Naive thymus-derived CD8-positive, alpha-beta T cell (primary cell): ENCODE measurements at regions not wholly inside any gene's neighbourhood (a gene's known extent, or its start where the extent isn't known, plus 50 kb on each side); places are given as distances from the start of the nearest gene placed in this dataset.

ENCODE experiments used
- ATAC-seq, 2 donors: fragments of 150-1000 bp; cut with Tn5 transposase in 1 of 2; sonication (Bioruptor Pico), chemical (Tn5 transposase) in 1 of 2; 1 replicate in 1 of 2; 2 replicates in 1 of 2; pipeline ENCODE4 v1.10.0; 2021; ENCODE audit warnings: mild to moderate bottlenecking in 2 of 2, moderate library complexity in 2 of 2
- POLR2A ChIA-PET: fragments of 350-600 bp; sonication (Branson Sonifier 250); formaldehyde crosslinking; loops from one replicate; lab custom pipeline; 2021; ENCODE audit warnings: antibody characterized with exemption; lab: Charles Lee
- DNase-seq, 10 donors: peaks; one replicate each; pipeline versions ENCODE4 v3.0.0 to v3.0.0-alpha.2; 2020 to 2022
- H3K27ac Mint-ChIP-seq, 10 donors: one replicate each; pipeline ENCODE4 v1.8.0; 2020 to 2022; ENCODE audit warnings: mild to moderate bottlenecking in 10 of 10, mixed read lengths in 10 of 10, moderate library complexity in 4 of 10, inconsistent platforms in 1 of 10
- H3K27me3 Mint-ChIP-seq, 5 donors: one replicate each; pipeline ENCODE4 v1.8.0; 2021 to 2022; ENCODE audit warnings: mixed read lengths in 5 of 5
- H3K36me3 Mint-ChIP-seq, 3 donors: one replicate each; pipeline ENCODE4 v1.8.0; 2020 to 2022; ENCODE audit warnings: mixed read lengths in 3 of 3, mild to moderate bottlenecking in 2 of 3, inconsistent platforms in 1 of 3
- H3K4me1 Mint-ChIP-seq, 4 donors: one replicate each; pipeline ENCODE4 v1.8.0; 2021 to 2022; ENCODE audit warnings: mixed read lengths in 4 of 4
- H3K4me3 Mint-ChIP-seq, 10 donors: one replicate each; pipeline ENCODE4 v1.8.0; 2020 to 2022; ENCODE audit warnings: mild to moderate bottlenecking in 10 of 10, mixed read lengths in 10 of 10, moderate library complexity in 6 of 10, inconsistent platforms in 1 of 10
- H3K9me3 Mint-ChIP-seq, 9 donors: one replicate each; pipeline ENCODE4 v1.8.0; 2020 to 2022; ENCODE audit warnings: mixed read lengths in 9 of 9, mild to moderate bottlenecking in 3 of 9, inconsistent platforms in 1 of 9, moderate library complexity in 1 of 9

- Mint-ChIP-seq H3K9me3 (peaks cover 0 to 14% (median 3%) of the 10 kb centered on the region in 9 donors), H3K27ac (no peak overlapping the region), H3K27me3 (peaks cover 11 to 33% (median 30%) of the 10 kb centered on the region in 5 donors), H3K4me1 (peaks cover 0 to 1% (median 0%) of the 10 kb centered on the region in 4 donors), H3K36me3 (peaks cover 0 to 5% (median 0%) of the 10 kb centered on the region in 3 donors), H3K4me3 (no peak overlapping the region)
- POLR2A ChIA-PET: no interaction called here
- DNase-seq (no peak), ATAC-seq (no peak)
Measured at GRCh38 chr9:17905781-17906175, 326.9 kb downstream of the SH3GL2 start.

DNA sequence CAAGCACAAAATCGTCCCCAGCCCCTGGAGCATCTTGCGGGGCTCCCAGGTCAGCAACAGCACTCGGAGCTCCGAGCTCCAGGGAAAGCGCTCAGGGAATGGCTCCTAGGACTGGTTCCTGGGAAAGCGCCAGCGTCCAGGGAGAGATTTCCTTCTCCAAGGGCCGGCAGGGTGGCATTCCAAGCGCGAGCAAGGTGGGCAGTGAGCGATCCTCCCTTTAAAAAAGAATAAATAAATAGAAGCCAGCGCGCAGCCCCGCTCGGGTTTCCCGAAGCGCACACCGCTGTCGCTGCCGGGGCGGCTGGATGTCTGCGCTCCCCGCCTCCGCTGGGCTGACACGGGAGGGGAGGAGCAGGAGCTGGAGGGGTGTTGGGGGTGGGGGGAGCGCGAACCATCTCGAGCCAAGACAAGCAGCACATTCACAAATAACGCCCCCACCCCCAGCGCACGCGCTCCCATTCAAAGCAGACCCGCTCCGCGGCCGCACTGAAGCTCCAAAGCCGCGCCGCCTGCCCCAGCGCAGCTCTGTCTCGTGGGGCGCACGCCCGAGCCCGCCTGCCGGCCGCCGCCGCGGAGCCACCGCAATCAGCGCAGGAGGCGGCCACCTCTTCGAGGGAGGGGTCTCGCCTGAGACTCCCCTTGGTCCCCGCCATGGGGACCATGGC is 327.4 kb downstream of the SH3GL2 start:
- ATAC-seq (no peak), DNase-seq (no peak)
- POLR2A ChIA-PET: no interaction called here
- Mint-ChIP-seq H3K4me3 (no peak overlapping the region), H3K27me3 (peaks cover 11 to 33% (median 30%) of the 10 kb centered on the region in 5 donors), H3K9me3 (peaks cover 0 to 14% (median 3%) of the 10 kb centered on the region in 9 donors), H3K27ac (no peak overlapping the region), H3K4me1 (peaks cover 0 to 1% (median 0%) of the 10 kb centered on the region in 4 donors), H3K36me3 (peaks cover 0 to 5% (median 0%) of the 10 kb centered on the region in 3 donors)

DNA sequence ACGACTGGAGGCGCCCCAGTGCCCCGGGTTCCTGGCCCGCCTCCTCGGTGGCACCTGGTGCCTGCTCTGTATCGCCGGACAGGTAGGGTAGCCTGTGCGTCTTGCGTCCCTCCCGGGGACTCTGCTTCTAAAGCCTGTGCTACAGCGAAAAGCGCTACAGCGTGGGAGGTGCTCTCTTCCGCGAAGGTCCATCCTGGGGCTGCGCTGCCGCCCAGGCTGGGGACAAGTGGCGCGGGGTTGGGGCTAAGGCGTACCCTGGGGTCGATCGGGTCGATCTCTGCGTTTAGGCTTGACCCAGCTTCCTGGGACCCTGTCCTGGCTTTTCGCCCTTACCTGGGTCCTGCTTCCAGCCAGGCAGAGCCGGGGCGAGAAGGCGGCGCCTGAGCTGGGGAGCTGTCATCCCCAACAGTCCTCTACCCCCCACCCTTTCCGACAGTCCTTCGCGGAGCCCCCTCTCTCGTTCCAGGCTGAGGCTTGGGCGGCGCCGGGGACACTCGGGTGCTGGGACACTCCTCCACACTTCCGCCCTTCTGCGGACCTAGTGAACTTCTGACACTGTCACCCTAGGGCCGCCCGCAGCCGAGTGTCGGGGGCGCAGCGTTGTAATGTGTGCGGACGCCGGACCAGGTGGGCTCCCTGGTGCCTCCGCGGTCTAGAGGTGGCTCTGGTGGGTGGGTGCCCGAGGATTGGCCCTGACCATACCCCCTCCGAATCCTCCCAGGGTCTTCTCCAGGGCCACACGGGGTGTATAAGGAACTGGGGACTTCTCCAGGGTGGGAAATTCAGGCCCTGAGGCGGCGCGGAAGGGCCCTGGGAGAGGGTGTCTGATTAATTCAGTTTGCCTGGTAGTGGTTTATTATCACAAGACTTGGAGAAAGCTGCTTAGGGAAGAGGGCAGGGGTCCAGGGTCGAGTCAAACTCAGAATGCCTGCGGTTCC is 328.2 kb downstream of the SH3GL2 start:
- H3K4me1 Mint-ChIP-seq: peaks cover 0 to 1% (median 0%) of the 10 kb centered on the region in 4 donors
- no peak overlapping the region for H3K27ac Mint-ChIP-seq
- peaks cover 11 to 33% (median 30%) of the 10 kb centered on the region in 5 donors for H3K27me3 Mint-ChIP-seq
- no peak for DNase-seq
- peaks cover 0 to 5% (median 0%) of the 10 kb centered on the region in 3 donors for H3K36me3 Mint-ChIP-seq
- H3K4me3 Mint-ChIP-seq: no peak overlapping the region
- no peak for ATAC-seq
- POLR2A ChIA-PET: no interaction called here
- H3K9me3 Mint-ChIP-seq: peaks cover 0 to 13% (median 3%) of the 10 kb centered on the region in 9 donors

DNA sequence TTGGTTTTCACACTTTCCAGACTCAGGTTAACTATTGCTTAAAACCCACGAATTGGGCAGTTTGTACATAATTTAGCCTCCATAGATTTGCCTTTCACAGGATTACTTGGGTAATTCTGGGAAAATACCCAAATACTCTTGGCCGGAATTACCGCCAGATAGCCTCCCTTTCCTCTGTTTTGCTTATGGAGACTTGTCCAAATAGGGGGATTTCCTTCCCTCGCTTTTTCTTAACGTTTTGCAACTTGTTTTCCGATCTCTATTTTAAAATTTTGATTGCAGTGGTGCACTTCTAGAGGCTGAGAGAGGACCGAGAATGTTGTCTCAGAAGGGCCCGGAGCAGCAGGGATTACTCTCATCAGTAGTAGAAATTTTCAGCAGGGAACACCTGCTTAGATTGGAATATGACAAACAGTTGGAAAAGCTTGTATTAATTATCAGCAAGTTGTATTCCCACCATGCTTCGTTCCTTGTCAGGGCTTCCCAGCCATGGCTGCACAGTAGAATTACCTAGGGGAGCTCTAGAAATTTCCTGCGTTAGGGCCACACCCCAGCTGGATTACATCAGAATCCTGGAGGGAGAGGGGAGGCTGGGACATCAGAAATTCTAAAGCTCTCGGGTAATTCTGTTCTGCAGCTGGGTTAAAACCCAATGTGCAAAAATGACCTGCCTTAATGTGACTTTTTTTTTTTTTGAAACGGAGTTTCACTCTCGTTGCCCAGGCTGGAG is 329.1 kb downstream of the SH3GL2 start:
- POLR2A ChIA-PET: no interaction called here
- ATAC-seq (no peak), DNase-seq (no peak)
- Mint-ChIP-seq H3K36me3 (peaks cover 0 to 5% (median 0%) of the 10 kb centered on the region in 3 donors), H3K4me1 (peaks cover 0 to 1% (median 0%) of the 10 kb centered on the region in 4 donors), H3K9me3 (peaks cover 0 to 8% (median 2%) of the 10 kb centered on the region in 9 donors), H3K4me3 (no peak overlapping the region), H3K27ac (no peak overlapping the region), H3K27me3 (peaks cover 10 to 30% (median 26%) of the 10 kb centered on the region in 5 donors)

- DNase-seq: no peak
- POLR2A ChIA-PET: no interaction called here
- no peaks in the 10 kb centered on the region for H3K27me3 Mint-ChIP-seq
- no peak overlapping the region for H3K27ac Mint-ChIP-seq
- H3K36me3 Mint-ChIP-seq: peaks cover 0 to 5% (median 0%) of the 10 kb centered on the region in 3 donors
- ATAC-seq: no peak
- H3K4me1 Mint-ChIP-seq: no peaks in the 10 kb centered on the region
- peaks cover 0 to 15% (median 4%) of the 10 kb centered on the region in 9 donors for H3K9me3 Mint-ChIP-seq
- H3K4me3 Mint-ChIP-seq: no peak overlapping the region
Measured at GRCh38 chr9:17926246-17926645, 347.4 kb downstream of the SH3GL2 start.

DNA sequence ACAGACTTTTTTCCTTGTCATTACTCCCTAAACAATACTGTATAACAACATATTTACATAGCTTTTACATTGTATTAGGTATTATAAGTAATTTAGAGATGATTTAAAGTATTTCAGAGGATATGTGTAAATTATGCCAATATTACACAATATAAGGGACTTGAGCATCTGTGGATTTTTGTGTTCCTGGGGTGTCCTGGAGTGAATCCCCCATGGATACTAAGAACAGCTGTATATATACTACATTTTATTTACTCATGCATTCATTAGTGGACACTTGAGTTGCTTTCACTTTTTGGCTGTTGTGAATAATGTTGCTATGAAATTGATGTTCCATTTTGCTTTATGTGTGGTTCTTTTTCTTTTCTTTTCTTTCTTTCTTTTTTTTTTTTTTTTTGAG is 348.8 kb downstream of the SH3GL2 start:
- Mint-ChIP-seq H3K27me3 (no peaks in the 10 kb centered on the region), H3K36me3 (peaks cover 0 to 5% (median 0%) of the 10 kb centered on the region in 3 donors), H3K9me3 (peaks cover 0 to 13% (median 4%) of the 10 kb centered on the region in 9 donors), H3K4me1 (no peaks in the 10 kb centered on the region), H3K4me3 (no peak overlapping the region), H3K27ac (no peak overlapping the region)
- POLR2A ChIA-PET: no interaction called here
- DNase-seq (no peak), ATAC-seq (no peak)

- no peak overlapping the region for H3K27ac Mint-ChIP-seq
- H3K4me3 Mint-ChIP-seq: no peak overlapping the region
- ATAC-seq (no peak), DNase-seq (no peak)
- POLR2A ChIA-PET: no interaction called here
- no peaks in the 10 kb centered on the region for H3K27me3 Mint-ChIP-seq
- H3K36me3 Mint-ChIP-seq: peaks cover 0 to 5% (median 0%) of the 10 kb centered on the region in 3 donors
- peaks cover 0 to 10% (median 4%) of the 10 kb centered on the region in 9 donors for H3K9me3 Mint-ChIP-seq
- no peaks in the 10 kb centered on the region for H3K4me1 Mint-ChIP-seq
Measured at GRCh38 chr9:17928228-17928627, 349.4 kb downstream of the SH3GL2 start.

- Mint-ChIP-seq H3K36me3 (peaks cover 0 to 5% (median 0%) of the 10 kb centered on the region in 3 donors), H3K4me1 (no peaks in the 10 kb centered on the region), H3K27ac (no peak overlapping the region), H3K9me3 (peaks cover 0 to 10% (median 4%) of the 10 kb centered on the region in 9 donors), H3K4me3 (no peak overlapping the region), H3K27me3 (no peaks in the 10 kb centered on the region)
- DNase-seq: no peak
- POLR2A ChIA-PET: no interaction called here
- no peak for ATAC-seq
Measured at GRCh38 chr9:17928768-17929167, 349.9 kb downstream of the SH3GL2 start.

DNA sequence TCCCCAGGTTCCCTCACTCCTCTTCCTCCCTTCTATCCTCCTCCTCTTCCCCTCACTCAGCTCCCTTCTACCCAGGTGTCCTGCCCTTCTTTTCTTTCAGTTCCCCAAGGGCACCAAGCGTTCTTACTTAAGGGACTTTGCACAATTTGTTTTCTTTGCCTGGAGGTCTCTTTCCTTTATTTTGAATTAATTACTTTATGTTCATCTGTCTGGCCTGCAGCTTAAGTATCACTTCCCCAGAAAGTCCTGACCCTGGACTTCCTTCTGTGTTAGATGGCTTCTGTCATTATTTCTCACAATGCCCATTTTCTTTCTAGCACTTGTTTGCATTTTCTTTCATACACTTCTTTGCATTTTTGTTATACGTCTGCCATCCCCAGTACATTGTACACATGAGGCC is 350.6 kb downstream of the SH3GL2 start:
- Mint-ChIP-seq H3K27ac (no peak overlapping the region), H3K36me3 (peaks cover 0 to 5% (median 0%) of the 10 kb centered on the region in 3 donors), H3K4me3 (no peak overlapping the region), H3K27me3 (no peaks in the 10 kb centered on the region), H3K4me1 (no peaks in the 10 kb centered on the region), H3K9me3 (peaks cover 0 to 10% (median 4%) of the 10 kb centered on the region in 9 donors)
- DNase-seq: no peak
- ATAC-seq: no peak
- POLR2A ChIA-PET: no interaction called here

- Mint-ChIP-seq H3K27me3 (no peaks in the 10 kb centered on the region), H3K36me3 (peaks cover 0 to 5% (median 0%) of the 10 kb centered on the region in 3 donors), H3K4me3 (no peak overlapping the region), H3K4me1 (no peaks in the 10 kb centered on the region), H3K9me3 (peaks cover 0 to 10% (median 4%) of the 10 kb centered on the region in 9 donors), H3K27ac (no peak overlapping the region)
- DNase-seq (no peak), ATAC-seq (no peak)
- POLR2A ChIA-PET: no interaction called here
Measured at GRCh38 chr9:17930071-17930470, 351.2 kb downstream of the SH3GL2 start.

DNA sequence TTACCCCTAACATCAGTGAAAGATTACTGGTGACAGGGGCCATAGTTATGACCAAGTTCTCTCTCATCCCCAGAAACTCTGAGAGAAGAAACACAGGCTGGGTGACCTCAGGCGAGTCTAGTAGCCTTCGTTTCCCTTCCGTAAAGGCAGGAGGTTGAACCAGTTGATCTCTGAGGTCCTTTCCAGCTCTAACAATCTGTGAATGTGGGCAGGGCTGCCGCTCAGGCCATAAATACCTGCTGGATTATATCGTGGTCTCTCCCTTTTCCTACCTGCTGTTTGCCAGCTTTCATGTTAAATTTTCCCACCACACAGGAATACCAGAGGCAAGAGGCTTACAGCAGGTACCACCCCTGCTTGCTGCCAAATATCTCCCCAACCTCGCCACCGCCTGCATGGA is 357.5 kb downstream of the SH3GL2 start:
- peaks cover 0 to 12% (median 2%) of the 10 kb centered on the region in 9 donors for H3K9me3 Mint-ChIP-seq
- DNase-seq (no peak), ATAC-seq (no peak)
- POLR2A ChIA-PET: no interaction called here
- H3K27ac Mint-ChIP-seq: no peak overlapping the region
- H3K4me3 Mint-ChIP-seq: no peak overlapping the region
- no peaks in the 10 kb centered on the region for H3K4me1 Mint-ChIP-seq
- no peaks in the 10 kb centered on the region for H3K36me3 Mint-ChIP-seq
- peaks cover 0 to 8% (median 0%) of the 10 kb centered on the region in 5 donors for H3K27me3 Mint-ChIP-seq

DNA sequence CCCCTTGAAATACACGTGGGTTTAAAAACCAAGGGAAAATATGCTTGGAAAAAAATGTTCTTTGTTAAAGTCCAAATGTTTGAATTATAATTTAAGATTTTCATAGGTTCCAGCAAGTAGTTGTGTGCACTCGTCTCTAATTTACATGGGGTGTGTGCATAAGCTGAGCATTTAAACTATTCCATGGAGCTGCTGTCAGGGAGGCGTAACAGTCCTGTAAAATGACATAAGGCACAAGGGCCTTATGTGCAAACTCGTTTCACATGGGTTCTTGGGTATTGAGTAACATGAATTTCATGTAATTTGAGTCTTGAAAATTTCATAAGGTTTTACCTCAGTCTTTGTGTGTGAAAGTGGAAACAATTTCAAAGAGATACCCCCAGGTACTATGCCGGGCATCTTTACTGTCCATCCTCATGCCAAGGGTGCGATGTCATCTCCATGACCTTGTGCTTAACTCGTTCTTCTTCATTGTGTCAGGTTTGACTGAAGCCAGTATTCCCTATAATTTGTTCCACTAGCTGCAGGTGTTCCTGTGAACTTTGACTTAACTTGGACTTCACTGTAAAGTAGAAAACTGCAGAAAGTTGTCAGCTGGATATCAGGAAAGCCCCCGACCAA is 359.3 kb downstream of the SH3GL2 start:
- no peak for ATAC-seq
- H3K4me3 Mint-ChIP-seq: no peak overlapping the region
- no peak overlapping the region for H3K27ac Mint-ChIP-seq
- H3K36me3 Mint-ChIP-seq: no peaks in the 10 kb centered on the region
- no peak for DNase-seq
- POLR2A ChIA-PET: no interaction called here
- H3K9me3 Mint-ChIP-seq: peaks cover 2 to 19% (median 4%) of the 10 kb centered on the region in 9 donors
- H3K4me1 Mint-ChIP-seq: no peaks in the 10 kb centered on the region
- H3K27me3 Mint-ChIP-seq: peaks cover 0 to 10% (median 0%) of the 10 kb centered on the region in 5 donors
